Prostate gland (tissue), 2 donors: ENCODE measurements at regions not wholly inside any gene's neighbourhood (a gene's known extent, or its start where the extent isn't known, plus 50 kb on each side); places are given as distances from the start of the nearest gene placed in this dataset.
A peak's percentile ranks its signal among the peaks of the same experiment; 100 is the strongest.

Source experiments
- DNase-seq: peaks from one replicate; pipeline ENCODE4 v3.0.0-alpha.2; 2019; ENCODE audit warnings: low spot score
- H3K27ac ChIP-seq, 2 donors: fragments of 200-600 bp; sonication (generic); 2 replicates each; pipeline ENCODE4 v1.5.1; 2017 to 2019
- H3K27me3 ChIP-seq: fragments of 200-600 bp; sonication (generic); replicated peaks from 2 replicates; pipeline ENCODE4 v1.5.1; 2019; ENCODE audit not compliant: insufficient read depth
- H3K36me3 ChIP-seq, 2 donors: fragments of 200-600 bp; sonication (generic); 1 replicate in 1 of 2; 2 replicates in 1 of 2; pipeline versions ENCODE4 v1.5.1 to v1.8.1; 2017 to 2019
- H3K4me1 ChIP-seq: fragments of 200-600 bp; sonication (generic); replicated peaks from 2 replicates; pipeline ENCODE4 v1.5.1; 2019
- H3K4me3 ChIP-seq, 2 donors: fragments of 200-600 bp; sonication (generic); 2 replicates each; pipeline ENCODE4 v1.5.1; 2017 to 2019
- H3K9me3 ChIP-seq: fragments of 200-600 bp; sonication (generic); 2 replicates; pipeline ENCODE4 v1.5.1; 2017
- CTCF ChIP-seq, 4 experiments: fragments of 200-600 bp in 2 of 4; fragments of 450-650 bp in 2 of 4; sonication (generic) in 2 of 4; IDR thresholded peaks; 1 replicate in 3 of 4; 2 replicates in 1 of 4; pipeline ENCODE4 v1.5.1; 2016 to 2019; ENCODE audit warnings: antibody characterized with exemption in 4 of 4, mild to moderate bottlenecking in 2 of 4, moderate library complexity in 2 of 4
- POLR2A ChIP-seq: fragments of 450-650 bp; IDR thresholded peaks from one replicate; pipeline ENCODE4 v1.6.1; 2016; ENCODE audit warnings: antibody characterized with exemption, mild to moderate bottlenecking
- POLR2AphosphoS5 ChIP-seq: sonication (generic); formaldehyde crosslinking; IDR thresholded peaks from one replicate; pipeline ENCODE4 v1.6.1; 2017; ENCODE audit warnings: antibody characterized with exemption
- WGBS: methylation state at CpG from one replicate; pipeline ENCODE4 v1.1.5; 2018; 5-methylcytosine and 5-hydroxymethylcytosine counted together
- intact Hi-C: fragments of 100-400 bp; cut with DNase I; formaldehyde crosslinking; loops from one replicate; pipeline ENCODE4 v1.14.2; 2022

GRCh38 chr18:7470503-7470902, 96.6 kb upstream of the PTPRM start:
- Histone ChIP-seq H3K27ac (no peak overlapping the region), H3K36me3 (no peaks in the 10 kb centered on the region), H3K27me3 (no peaks in the 10 kb centered on the region), H3K9me3 (no peaks in the 10 kb centered on the region), H3K4me1 (no peaks in the 10 kb centered on the region), H3K4me3 (no peak overlapping the region)
- intact Hi-C loops = no loop called here
- DNase-seq = no peak
- WGBS = 92% methylated on average over 3 of the region's 3 CpGs
- TF ChIP-seq POLR2A = no peak
- no peak for TF ChIP-seq CTCF (IDR thresholded peaks at IDR 0.05)

- intact Hi-C loops = no loop called here
- no peak overlapping the region for H3K27ac ChIP-seq
- H3K36me3 ChIP-seq = no peaks in the 10 kb centered on the region
- no peaks in the 10 kb centered on the region for H3K9me3 ChIP-seq
- no peak overlapping the region for H3K4me3 ChIP-seq
- H3K4me1 ChIP-seq = no peaks in the 10 kb centered on the region
- WGBS = 65% methylated on average over 6 of the region's 6 CpGs
- DNase-seq = no peak
- H3K27me3 ChIP-seq = no peaks in the 10 kb centered on the region
- no peak for TF ChIP-seq CTCF (IDR thresholded peaks at IDR 0.05)
- no peak for TF ChIP-seq POLR2A
- TF ChIP-seq POLR2AphosphoS5 = no peak
Measured at GRCh38 chr18:7476386-7476785, 90.7 kb upstream of the PTPRM start.

GRCh38 chr18:7479756-7480155, 87.4 kb upstream of the PTPRM start:
- Histone ChIP-seq H3K27me3 (no peaks in the 10 kb centered on the region), H3K4me1 (no peaks in the 10 kb centered on the region), H3K4me3 (no peak overlapping the region), H3K9me3 (no peaks in the 10 kb centered on the region), H3K27ac (peak overlapping the region in 1 of 2 donors; percentile 44), H3K36me3 (no peaks in the 10 kb centered on the region)
- 44% methylated on average over 6 of the region's 6 CpGs for WGBS
- TF ChIP-seq POLR2A = no peak
- peak; percentile 60 for TF ChIP-seq POLR2AphosphoS5
- intact Hi-C loops = no loop called here
- no peak for DNase-seq

GRCh38 chr18:7480879-7481278, 86.2 kb upstream of the PTPRM start:
- WGBS = 92% methylated on average over 7 of the region's 7 CpGs
- Histone ChIP-seq H3K4me3 (no peak overlapping the region), H3K9me3 (no peaks in the 10 kb centered on the region), H3K27ac (peak overlapping the region in 1 of 2 donors; percentile 44), H3K36me3 (no peaks in the 10 kb centered on the region), H3K27me3 (no peaks in the 10 kb centered on the region), H3K4me1 (no peaks in the 10 kb centered on the region)
- TF ChIP-seq CTCF (IDR thresholded peaks at IDR 0.05) (no peak), POLR2AphosphoS5 (no peak), POLR2A (no peak)
- intact Hi-C loops = no loop called here
- DNase-seq = no peak

- Histone ChIP-seq H3K9me3 (no peaks in the 10 kb centered on the region), H3K4me1 (no peaks in the 10 kb centered on the region), H3K27me3 (no peaks in the 10 kb centered on the region), H3K4me3 (no peak overlapping the region), H3K36me3 (no peaks in the 10 kb centered on the region), H3K27ac (no peak overlapping the region)
- intact Hi-C loops = no loop called here
- TF ChIP-seq CTCF (IDR thresholded peaks at IDR 0.05) = no peak
- no peak for TF ChIP-seq POLR2A
- no peak for TF ChIP-seq POLR2AphosphoS5
- DNase-seq = no peak
Measured at GRCh38 chr18:7482342-7482741, 84.8 kb upstream of the PTPRM start.
